ENCODE measurements at regions not wholly inside any gene's neighbourhood (a gene's known extent, or its start where the extent isn't known, plus 50 kb on each side); places are given as distances from the start of the nearest gene placed in this dataset.
"Not testable (repeated sequence)": the region's sequence is repeated elsewhere in the genome, so short reads cannot be mapped to it uniquely, and the experiment has no call there.

DNA sequence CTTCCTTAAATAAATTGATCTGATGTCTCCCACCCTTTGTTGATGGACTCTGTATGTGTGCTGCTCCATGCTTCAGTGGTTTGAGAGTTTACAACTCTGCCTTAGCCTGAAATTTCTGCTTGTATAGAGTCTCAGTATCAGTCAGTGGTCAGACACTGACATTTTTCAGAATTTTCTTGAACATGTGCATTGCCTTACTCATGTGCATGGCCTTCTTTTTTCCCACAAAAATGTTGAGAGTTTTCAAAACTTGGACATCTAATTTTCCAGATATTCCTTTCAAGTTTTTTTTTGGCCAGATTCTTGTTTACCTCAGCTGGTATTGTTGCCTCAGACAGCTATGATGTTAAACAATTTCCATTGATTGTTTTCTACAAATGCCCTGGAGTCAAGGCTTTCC is 427.1 kb upstream of the CHD1 start:
- TF ChIP-seq, protein P1, sequence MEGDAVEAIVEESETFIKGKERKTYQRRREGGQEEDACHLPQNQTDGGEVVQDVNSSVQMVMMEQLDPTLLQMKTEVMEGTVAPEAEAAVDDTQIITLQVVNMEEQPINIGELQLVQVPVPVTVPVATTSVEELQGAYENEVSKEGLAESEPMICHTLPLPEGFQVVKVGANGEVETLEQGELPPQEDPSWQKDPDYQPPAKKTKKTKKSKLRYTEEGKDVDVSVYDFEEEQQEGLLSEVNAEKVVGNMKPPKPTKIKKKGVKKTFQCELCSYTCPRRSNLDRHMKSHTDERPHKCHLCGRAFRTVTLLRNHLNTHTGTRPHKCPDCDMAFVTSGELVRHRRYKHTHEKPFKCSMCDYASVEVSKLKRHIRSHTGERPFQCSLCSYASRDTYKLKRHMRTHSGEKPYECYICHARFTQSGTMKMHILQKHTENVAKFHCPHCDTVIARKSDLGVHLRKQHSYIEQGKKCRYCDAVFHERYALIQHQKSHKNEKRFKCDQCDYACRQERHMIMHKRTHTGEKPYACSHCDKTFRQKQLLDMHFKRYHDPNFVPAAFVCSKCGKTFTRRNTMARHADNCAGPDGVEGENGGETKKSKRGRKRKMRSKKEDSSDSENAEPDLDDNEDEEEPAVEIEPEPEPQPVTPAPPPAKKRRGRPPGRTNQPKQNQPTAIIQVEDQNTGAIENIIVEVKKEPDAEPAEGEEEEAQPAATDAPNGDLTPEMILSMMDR (conservative IDR thresholded peaks at IDR 0.05; ENCODE audit: low read depth, low read length): no peak
- H3K4me3 ChIP-seq (ENCODE audit: low read depth, low read length): no peak overlapping the region
- peak; percentile 46 for DNase-seq (ENCODE audit: low read depth)

DNA sequence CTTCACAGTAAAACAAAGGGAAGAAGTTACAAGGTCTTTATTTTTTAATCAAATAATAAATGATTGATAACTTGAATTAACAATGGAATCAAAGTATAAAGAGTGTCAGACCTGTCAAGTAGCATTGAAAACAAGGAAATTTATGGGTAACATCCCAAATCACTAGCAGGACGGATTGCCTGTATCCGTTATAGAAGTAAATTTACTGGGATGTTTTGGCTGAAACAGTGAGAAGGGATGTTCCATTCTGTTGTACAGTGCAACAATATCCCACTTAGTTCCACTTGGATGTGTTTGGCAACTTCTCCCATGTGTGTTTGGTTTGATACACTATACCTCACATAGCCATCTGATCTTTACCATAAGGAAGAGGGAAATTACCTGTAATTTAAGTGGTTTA is 421.0 kb upstream of the CHD1 start:
- TF ChIP-seq, protein P1 (conservative IDR thresholded peaks at IDR 0.05; ENCODE audit: low read depth, low read length): no peak
- no peak overlapping the region for H3K4me3 ChIP-seq (ENCODE audit: low read depth, low read length)
- DNase-seq (ENCODE audit: low read depth): no peak

DNA sequence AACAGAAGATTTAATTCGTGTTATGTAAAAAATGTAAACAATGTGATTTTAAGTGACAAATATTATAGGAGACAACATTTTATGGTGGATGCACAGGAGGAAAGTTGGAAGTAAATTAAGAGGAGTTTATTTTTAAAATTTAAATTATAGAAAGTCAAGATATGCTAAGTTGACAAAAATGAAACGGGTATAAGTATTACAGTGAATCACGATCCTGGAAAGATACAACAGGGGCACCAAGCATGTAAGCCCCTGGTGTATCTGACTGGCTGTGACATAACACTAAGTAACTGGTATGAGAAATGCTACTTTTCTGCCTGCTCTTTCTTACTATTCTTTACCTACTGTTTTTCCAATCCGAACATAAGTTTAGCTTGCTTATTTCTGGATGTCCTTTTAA is 419.8 kb upstream of the CHD1 start:
- TF ChIP-seq, protein P1 (conservative IDR thresholded peaks at IDR 0.05; ENCODE audit: low read depth, low read length): no peak
- DNase-seq (ENCODE audit: low read depth): no peak

DNA sequence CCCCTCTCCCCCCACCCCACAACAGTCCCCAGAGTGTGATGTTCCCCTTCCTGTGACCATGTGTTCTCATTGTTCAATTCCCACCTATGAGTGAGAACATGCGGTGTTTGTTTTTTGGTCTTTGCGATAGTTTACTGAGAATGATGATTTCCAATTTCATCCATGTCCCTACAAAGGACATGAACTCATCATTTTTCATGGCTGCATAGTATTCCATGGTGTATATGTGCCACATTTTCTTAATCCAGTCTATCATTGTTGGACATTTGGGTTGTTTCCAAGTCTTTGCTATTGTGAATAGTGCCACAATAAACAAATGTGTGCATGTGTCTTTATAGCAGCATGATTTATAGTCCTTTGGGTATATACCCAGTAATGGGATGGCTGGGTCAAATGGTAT is 411.0 kb upstream of the CHD1 start:
- not testable (repeated sequence) for DNase-seq (ENCODE audit: low read depth); H3K4me3 ChIP-seq (ENCODE audit: low read depth, low read length)

More for the DNA sequence above, 419.8 kb upstream of the CHD1 start:
- no peak overlapping the region for H3K4me3 ChIP-seq (ENCODE audit: low read depth, low read length)

DNA sequence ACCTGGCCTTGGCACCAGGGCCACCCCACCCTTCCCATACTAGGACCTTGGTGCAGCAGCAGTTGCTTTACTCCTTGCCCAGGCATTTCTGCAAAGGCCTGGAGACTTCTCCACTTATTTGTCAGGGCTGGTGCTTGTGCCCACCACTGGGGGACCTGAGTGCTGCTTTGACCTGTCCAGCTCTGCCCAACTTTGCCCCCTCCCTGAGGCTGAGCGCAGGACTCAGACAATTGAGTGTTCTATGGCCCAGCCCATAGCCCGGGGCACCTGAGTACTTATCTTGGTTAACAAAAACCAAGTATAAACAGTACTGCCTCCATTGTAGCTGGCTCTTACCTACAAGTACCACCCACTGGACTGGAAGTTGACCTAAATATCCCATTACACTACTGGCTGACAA is 406.1 kb upstream of the CHD1 start:
- TF ChIP-seq, protein P1 (conservative IDR thresholded peaks at IDR 0.05; ENCODE audit: low read depth, low read length): no peak

DNA sequence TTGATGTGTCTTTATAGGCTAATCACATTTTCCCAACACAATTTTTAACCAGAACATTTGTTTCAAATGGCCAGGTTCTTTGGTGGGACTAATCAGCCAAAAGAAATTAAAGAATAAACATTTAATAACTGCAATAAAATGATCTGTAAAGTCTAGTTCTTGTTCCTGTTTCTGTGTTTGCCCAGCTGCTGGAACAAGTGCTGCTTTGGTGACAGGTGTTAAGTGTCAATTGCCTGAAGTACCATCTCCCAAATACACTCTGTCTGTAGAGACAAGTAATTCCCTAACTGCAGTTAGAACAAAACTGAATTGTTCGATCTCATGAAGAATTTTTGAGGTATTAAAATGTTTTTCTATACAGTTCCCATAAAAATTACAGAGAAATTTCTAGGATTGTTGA is 402.3 kb upstream of the CHD1 start:
- DNase-seq (ENCODE audit: low read depth): no peak
- H3K4me3 ChIP-seq (ENCODE audit: low read depth, low read length): no peak overlapping the region
- TF ChIP-seq, protein P1 (conservative IDR thresholded peaks at IDR 0.05; ENCODE audit: low read depth, low read length): no peak

More for the DNA sequence above, 406.1 kb upstream of the CHD1 start:
- no peak overlapping the region for H3K4me3 ChIP-seq (ENCODE audit: low read depth, low read length)
- DNase-seq (ENCODE audit: low read depth): no peak

DNA sequence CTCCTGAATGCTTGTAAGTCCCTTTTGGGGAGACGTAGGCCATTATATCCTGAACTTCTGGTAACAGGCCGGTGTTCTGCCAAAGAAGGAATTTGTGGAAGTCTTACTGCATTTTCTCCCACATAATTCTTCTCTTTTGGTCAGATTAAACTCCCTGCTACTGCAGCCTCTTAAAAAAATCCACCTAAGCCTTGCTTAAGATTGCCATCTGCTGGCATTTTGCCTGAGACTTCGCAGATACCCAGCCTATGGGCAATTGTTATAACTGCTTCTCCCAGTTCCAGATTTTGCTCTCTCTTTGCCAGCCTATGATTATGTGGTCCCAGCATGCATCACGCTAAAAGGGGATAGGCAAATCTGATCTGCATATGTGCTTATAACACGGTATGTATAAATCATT is 391.6 kb upstream of the CHD1 start:
- TF ChIP-seq, protein P1 (conservative IDR thresholded peaks at IDR 0.05; ENCODE audit: low read depth, low read length): no peak
- H3K4me3 ChIP-seq (ENCODE audit: low read depth, low read length): no peak overlapping the region
- DNase-seq (ENCODE audit: low read depth): peak; percentile 5

DNA sequence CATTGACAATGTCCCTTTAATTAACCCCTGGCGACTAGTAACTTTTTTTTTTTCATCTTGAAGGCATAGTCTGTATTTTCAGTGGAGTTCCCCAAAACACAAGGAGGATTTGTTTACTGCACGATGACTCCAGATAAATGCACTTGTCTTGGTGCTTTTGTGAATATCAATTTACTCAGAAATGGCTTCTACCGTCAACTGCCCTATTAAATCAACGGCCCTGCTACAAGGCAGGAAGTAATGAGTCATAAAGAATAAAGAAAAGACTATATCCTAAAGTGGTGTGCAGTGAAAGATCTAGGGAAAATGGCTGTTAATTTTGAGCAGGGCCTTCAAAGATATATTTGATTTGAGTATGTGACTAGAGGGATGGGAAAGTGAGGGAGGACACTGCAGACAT is 388.3 kb upstream of the CHD1 start:
- DNase-seq (ENCODE audit: low read depth): no peak
- TF ChIP-seq, protein P1 (conservative IDR thresholded peaks at IDR 0.05; ENCODE audit: low read depth, low read length): no peak
- no peak overlapping the region for H3K4me3 ChIP-seq (ENCODE audit: low read depth, low read length)
